GM19043 (cell line): ENCODE measurements at regions not wholly inside any gene's neighbourhood (a gene's known extent, or its start where the extent isn't known, plus 50 kb on each side); places are given as distances from the start of the nearest gene placed in this dataset.

Experiments
- ATAC-seq: cut with Tn5 transposase; IDR thresholded peaks from one replicate; pipeline ENCODE4 v1.9.1; 2021; ENCODE audit warnings: low read depth; ENCODE audit not compliant: unreplicated experiment

- ATAC-seq, result no peak
Measured at GRCh38 chr17:72485596-72485995, 364.8 kb downstream of the SOX9 start.

GRCh38 chr17:72486806-72487205 is 366.0 kb downstream of the SOX9 start:
- no peak for ATAC-seq

DNA sequence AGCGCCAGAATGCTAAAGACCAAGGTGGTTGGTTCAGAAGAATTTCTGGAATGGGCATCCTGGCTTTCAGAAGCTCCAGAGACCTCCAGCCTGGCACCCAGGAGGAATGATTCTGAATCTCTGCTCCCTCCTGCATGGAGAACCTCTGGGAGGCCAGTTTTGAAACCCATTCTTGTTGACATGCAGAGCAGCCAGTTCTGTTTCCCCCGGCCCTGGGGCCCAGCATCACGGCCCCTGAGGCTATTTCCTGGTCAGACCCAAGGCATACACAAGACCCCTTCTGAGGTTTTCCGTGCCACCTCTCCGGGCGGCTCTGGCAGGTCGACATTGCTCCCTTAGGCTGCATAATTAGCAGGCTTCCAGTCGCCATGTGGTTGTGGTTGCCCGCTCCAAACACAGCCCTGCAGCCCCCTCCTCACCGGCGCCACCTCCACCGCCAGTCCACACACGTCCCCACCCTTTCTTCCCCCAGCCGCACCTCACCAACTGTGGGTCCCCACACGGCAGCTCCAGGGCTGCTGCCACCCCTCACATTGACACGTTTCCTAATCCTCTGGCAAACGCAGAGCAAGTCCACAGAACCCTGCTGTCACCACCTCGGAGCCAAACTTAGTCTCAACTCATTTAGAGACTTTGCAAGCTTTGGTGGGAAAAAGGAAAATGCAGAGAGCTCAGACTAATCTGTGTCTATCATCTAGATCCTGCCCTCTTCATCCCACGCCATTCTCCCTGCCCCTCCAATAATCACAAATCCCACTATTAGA is 367.1 kb downstream of the SOX9 start:
- ATAC-seq, result no peak

DNA sequence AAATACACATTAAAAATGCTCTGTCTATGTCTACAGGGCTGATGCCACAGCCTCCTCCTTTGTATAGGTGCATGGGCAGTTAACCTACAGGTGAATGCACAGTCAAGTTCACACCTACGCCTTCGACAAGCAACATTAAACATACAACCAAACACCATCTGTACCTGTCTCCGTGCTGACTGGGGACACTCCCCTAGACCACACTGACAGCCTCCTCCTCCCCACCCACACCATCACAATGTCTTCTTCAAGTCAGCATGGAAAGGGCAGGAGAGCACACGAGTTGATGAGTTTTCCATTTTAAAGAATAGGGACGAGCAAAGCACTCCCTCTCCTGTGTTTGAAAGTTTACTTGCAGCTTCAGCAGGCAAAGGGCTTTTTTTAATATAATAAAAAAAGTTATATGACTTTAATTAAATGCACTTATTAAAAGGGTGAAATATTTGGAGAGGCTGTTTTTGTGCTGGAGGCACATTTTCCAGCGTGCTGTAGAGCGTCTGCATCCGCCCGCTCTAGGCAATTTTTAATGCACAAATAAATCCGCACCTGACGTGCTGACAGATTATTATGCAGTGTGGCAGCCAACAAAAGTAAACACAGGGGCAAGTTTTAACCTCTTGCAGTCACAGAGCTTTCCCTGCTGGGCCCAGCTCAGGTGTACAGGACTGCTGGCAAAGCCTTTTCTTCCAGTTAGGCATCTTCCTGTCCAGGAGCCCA is 367.9 kb downstream of the SOX9 start:
- no peak for ATAC-seq

GRCh38 chr17:72489272-72489641 is 368.4 kb downstream of the SOX9 start:
- no peak for ATAC-seq

DNA sequence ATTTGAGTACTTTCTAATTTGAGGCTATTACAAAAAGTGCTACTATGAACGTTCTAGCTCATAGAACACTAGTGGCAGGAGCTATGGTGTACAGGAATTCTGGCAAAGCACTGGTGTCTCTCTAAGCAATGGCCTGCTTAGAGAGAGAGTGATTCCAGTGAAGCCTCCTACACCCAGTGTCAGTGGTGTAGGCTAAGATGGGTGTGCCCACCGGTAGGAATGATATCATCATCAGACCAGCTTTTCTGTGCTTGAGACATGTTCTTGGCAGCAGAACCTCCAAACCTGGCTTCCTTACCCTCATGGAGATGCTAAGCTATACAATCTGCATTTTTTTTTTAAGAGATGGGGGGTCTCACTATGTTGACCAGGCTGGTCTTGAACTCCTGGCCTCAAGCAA is 370.3 kb downstream of the SOX9 start:
- no peak for ATAC-seq

- no peak for ATAC-seq
Measured at GRCh38 chr17:72492494-72492893, 371.7 kb downstream of the SOX9 start.

- no peak for ATAC-seq
Measured at GRCh38 chr17:72492941-72493340, 372.1 kb downstream of the SOX9 start.

DNA sequence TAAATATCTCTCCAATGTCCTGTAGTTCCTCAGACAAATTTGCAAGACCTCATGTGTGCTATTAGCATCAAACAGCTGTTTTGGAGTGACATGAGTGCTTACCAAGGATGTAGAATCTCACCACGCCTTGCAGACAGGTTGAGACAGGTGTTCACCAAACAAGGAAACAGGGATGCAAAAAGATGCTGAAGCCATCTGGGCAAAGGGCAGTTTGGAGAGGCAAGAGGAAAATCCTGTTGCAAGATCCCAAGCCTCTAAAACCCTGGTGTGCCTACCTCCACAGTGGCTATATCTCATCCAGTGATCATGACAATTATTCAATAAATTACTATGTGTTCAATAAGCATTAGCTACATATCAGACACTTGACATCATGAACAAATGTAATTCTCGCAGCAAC is 373.7 kb downstream of the SOX9 start:
- no peak for ATAC-seq

DNA sequence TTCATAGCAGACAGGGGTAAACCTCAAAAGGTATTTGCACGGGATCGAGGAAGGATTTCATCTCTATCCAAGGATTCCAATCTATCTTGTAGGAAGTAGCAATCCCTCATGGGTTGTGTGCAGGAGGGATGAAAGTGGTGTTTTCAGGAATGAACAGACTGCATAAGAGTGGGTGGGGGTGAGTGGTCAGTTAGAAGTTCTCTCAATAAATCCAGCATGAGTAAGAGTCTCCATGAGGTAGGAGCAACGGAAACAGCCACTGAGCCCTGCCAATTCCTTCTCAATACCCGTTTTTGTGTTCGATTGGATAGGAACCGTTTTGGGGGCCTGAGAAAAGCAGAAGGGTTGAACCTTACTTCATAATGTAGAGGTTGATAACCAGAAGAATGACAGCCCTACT is 375.6 kb downstream of the SOX9 start:
- ATAC-seq, result no peak

DNA sequence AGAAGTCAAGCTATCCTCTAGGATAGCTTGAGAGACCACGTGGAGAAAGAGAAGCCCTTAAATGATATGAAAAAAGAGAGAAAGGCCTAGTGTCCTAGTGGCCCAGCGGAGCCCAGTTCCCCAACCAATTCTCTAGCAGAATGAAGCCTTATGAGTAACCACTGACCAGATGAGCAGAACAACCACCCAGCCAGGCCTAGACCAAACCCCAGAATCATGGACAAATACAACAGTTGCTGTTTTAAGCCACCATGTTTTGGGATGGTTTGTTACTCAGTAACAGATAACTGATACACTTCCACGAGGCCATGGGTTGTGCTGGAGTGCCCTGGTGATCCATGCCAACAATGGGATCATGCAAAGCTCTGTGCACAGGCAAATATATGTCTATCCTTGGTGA is 377.1 kb downstream of the SOX9 start:
- ATAC-seq, result no peak

DNA sequence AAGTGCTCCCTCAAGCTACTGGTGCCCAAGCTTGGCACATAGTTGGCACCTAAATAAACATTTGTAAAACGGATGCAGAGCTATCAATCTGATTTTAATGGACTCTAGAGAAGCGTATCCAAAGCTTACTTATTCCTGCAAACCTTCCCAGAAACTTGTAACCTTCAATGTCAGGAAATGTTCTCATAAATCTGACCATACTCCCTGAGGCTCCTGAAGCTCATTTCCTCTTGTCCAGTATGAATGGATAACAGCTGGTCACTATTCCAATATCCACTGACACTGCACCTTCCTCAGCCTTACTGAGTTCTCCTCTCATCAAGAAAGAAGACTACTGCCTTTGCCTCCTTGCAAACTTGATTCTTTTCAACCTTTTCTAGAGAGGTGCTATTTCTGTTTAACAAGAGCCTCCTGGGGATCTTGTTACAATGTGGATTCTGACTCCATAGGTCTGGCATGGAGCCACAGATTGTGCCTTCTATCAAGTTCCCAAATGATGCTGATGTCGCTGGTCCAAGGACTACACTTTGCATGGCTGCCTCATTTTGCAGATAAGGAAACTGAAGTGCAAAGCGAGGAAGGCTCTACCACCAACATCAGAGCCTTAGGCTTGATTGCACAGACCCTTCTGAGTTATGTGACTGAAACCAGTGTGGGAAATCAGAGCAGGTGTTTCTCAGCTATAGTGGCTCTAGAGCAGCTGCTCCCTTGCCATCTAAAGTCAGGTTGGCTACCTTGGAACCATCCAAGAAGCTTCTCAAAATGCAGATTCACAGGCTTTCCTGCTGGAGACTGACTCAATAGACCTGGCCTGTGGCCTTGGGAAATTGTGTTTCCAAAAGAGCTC is 377.8 kb downstream of the SOX9 start:
- ATAC-seq, result peak; percentile 65

- ATAC-seq, result no peak
Measured at GRCh38 chr17:72501404-72502370, 380.9 kb downstream of the SOX9 start.

- ATAC-seq, result no peak
Measured at GRCh38 chr17:72502371-72503341, 381.8 kb downstream of the SOX9 start.

DNA sequence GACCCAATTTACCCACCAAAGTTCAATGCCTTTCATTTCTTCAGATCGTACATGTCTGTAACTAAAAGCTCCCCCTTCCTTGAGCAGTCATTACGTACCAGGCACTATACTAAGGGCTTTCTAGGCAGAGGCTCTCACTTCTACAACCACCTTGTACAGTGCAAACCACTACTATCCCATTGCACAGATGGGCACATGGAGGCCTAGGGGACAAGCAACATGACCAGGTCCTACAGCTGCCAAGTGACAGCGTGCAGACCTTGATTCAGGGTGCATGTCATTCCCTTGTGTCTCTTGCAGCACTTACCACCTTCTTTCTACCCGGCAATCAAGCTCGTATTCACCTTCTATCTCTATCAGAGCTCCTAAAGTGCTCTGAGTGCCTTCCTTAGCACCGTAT is 382.7 kb downstream of the SOX9 start:
- ATAC-seq, result no peak

GRCh38 chr17:72504783-72505182 is 384.0 kb downstream of the SOX9 start:
- ATAC-seq, result no peak

- no peak for ATAC-seq
Measured at GRCh38 chr17:72506773-72507172, 386.0 kb downstream of the SOX9 start.

GRCh38 chr17:72507370-72507769 is 386.6 kb downstream of the SOX9 start:
- no peak for ATAC-seq

DNA sequence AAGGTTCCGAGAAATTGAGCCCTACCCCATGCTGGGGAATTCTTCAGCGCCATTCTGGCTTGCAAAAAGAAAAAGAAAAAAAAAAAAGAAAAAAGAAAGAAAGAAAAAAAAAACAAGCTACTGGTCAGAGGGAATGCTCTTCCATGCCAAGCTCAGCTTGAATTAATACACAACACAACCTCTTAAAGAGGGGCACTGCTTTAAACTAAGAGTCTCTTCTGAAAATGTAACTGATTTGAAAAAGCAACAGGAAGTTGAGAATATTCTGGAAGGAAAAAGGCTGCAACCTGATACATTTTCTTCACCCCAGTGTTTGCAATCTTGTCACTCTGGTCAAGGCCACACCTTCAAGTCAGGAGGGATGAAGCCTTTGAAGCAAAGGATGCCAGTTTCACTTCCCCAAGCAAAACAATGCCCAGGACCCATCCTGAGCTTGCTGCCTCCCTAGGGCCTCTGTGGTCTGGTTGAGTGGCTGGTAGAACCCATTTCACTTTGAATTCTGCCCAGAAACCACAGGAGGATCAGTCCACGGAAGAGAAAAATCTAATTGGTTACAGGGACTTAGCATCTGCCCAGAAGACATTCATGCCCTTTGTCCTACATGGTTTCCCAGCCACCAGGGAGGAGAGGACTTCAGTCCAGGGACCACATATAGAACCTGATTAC is 389.7 kb downstream of the SOX9 start:
- ATAC-seq, result peak; percentile 55
